LoVo (cell line): ENCODE measurements at regions not wholly inside any gene's neighbourhood (a gene's known extent, or its start where the extent isn't known, plus 50 kb on each side); places are given as distances from the start of the nearest gene placed in this dataset.
"Not testable (repeated sequence)": the region's sequence is repeated elsewhere in the genome, so short reads cannot be mapped to it uniquely, and the experiment has no call there.

Source experiments
- DNase-seq: peaks from one replicate; pipeline ENCODE4 v3.0.0-alpha.2; 2016; ENCODE audit warnings: low spot score

GRCh38 chr2:128598260-128598659 lies 279.6 kb upstream of the HS6ST1 start:
- not testable (repeated sequence) for DNase-seq

GRCh38 chr2:128598862-128599441 lies 280.3 kb upstream of the HS6ST1 start:
- DNase-seq: no peak

- no peak for DNase-seq
These were observed 281.0 kb upstream of the HS6ST1 start for GRCh38 chr2:128599700-128600099.

GRCh38 chr2:128600581-128601297 lies 282.1 kb upstream of the HS6ST1 start:
- no peak for DNase-seq

- DNase-seq: no peak
These were observed 282.8 kb upstream of the HS6ST1 start for GRCh38 chr2:128601298-128602037.

DNA sequence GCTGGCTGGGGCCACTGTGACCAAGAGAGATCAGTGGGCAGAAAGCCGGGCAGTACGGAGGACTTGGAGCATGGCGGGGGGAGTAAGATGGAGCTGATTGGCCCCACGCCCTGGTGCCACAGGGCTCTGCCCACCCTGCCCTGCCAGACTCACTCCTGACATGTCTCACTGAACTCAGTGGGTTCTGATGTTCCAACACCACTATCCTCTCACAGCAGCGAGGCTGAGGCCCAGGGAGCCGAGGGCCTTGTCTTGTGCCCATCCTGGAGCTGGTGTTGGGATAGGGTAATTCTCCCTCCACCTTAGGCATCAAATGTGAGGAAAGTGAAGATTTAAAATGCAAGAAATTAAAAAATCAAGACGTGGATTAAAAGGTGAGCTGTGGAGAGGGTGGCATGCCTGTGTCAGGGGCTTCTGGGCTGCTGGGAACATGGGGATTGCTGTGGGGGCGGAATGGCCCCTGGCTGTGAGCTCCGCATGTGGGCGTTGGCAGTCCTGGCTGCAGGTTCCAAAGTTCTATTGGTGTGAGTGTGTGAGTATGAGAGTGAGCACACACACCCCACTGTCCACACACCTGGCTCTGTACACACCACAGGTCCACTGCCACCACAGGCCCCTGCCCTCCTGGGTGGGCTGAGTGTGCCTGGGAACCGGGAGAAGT lies 283.5 kb upstream of the HS6ST1 start:
- no peak for DNase-seq

DNA sequence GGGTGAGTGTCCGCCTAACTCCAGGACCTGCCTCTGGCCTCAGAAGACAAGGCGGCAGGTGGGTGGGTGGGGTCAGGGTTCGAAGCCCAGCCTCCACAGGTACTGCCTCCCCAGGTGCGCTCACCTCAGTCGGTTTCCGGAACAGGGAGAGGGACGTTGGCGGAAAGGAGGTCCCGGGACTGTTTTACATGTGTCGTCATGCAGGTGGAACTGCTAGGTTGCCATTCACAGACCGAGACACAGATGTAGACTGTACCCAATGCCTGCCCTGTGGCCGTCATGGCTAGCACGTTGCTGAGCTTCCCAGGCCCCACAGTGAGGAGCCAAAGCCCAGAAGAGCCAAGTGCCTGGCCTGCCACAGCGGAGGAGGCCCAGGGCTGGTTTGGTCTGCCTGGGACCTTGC lies 284.0 kb upstream of the HS6ST1 start:
- DNase-seq: no peak

DNA sequence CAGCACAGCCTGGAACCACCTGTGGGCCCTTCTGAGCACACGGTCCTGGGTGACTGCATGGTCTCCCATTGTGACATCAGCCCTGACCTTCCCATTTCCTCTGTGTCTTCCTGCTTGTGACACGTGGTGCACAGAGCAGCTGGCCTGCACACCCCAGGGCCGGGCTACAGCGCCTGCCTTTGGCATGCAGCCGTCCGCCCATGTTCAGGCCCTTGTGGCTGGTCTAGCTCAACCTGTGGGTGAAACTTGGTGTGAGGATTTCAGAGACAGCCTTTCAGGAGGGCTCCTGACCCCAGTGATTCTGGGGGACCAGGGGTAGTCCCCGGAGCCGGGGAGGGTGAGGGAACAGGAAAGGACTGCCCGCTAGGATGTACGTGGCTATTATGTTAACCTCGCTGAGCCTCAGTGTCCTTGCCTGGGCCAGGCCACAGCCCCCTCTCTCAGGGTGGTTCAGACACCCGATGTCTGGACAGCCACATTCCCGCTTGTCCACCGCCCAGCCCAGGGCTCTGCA lies 284.8 kb upstream of the HS6ST1 start:
- DNase-seq: no peak

GRCh38 chr2:128604045-128604444 lies 285.4 kb upstream of the HS6ST1 start:
- no peak for DNase-seq

GRCh38 chr2:128604581-128604980 lies 285.9 kb upstream of the HS6ST1 start:
- DNase-seq: not testable (repeated sequence)

- DNase-seq: no peak
These were observed 286.8 kb upstream of the HS6ST1 start for GRCh38 chr2:128605421-128605820.

GRCh38 chr2:128605931-128606330 lies 287.3 kb upstream of the HS6ST1 start:
- DNase-seq: no peak

DNA sequence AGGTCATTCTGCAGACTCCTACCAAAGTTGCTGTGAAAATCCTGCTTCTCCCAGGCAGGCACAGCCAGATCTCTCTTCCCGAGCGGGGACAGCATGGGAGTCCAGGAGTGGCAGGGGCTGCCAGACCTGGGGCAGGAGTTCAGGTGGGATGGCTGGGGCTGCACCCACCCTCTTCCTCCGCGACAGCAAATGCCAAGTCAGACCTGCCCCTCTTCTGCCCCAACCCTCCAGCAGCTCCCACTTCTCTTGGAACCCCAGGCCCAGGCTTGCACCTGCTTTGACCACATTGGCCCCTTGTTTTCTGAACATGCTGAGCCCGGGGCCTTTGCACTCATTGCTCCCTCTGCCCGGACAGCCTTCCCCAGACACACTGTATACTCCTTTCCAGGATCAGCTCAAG lies 288.2 kb upstream of the HS6ST1 start:
- no peak for DNase-seq

GRCh38 chr2:128607440-128607839 lies 288.8 kb upstream of the HS6ST1 start:
- no peak for DNase-seq

DNA sequence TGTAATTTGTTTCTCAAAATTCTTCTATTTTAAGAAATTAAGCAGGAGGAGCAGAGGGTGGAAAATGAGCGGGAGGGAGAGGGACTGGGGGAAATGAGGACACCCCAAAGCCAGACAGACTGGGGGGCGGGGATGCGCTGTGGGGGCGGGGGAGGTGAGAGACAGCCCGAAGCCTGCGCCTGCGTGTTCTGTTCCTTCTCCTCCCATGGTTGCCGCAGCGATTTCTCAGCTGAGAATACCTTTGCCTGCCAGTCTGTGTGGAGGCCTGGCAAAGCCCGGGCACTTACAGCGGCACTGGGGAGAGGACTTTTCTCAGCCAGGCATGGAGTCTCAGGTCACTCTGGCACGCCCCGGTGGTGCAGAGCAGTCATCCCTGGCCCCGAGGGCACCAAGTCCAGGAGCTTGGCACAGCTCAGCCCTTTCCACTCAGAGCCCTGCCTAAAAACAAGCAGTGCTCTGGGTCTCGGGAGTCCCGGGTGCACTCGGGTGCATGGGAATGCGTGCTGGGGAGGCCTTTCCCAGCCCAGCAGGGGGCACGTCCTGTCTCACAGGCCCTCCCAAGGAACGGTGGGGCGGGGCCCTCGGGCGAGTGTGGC lies 289.3 kb upstream of the HS6ST1 start:
- no peak for DNase-seq

GRCh38 chr2:128608921-128609880 lies 290.5 kb upstream of the HS6ST1 start:
- no peak for DNase-seq

DNA sequence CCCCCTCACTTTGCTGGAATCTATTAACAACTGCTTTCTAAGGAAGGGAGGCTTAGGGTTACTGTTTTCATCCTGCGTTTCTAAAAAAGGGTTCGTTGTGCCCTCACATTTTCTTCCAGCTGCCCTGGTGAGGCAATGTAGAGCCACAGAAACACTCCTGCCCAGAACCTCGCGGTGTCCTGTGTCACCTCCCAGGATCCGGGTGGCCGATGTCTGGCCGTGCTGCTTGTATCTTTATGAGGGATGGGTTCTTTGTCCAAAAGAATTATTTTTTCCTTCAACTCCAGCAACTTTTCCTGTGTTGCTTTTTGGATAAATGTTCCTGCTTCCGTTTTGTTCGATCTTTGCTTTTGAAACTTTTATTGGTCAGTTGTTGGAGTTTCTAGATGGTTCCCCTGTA lies 291.8 kb upstream of the HS6ST1 start:
- DNase-seq: no peak

DNA sequence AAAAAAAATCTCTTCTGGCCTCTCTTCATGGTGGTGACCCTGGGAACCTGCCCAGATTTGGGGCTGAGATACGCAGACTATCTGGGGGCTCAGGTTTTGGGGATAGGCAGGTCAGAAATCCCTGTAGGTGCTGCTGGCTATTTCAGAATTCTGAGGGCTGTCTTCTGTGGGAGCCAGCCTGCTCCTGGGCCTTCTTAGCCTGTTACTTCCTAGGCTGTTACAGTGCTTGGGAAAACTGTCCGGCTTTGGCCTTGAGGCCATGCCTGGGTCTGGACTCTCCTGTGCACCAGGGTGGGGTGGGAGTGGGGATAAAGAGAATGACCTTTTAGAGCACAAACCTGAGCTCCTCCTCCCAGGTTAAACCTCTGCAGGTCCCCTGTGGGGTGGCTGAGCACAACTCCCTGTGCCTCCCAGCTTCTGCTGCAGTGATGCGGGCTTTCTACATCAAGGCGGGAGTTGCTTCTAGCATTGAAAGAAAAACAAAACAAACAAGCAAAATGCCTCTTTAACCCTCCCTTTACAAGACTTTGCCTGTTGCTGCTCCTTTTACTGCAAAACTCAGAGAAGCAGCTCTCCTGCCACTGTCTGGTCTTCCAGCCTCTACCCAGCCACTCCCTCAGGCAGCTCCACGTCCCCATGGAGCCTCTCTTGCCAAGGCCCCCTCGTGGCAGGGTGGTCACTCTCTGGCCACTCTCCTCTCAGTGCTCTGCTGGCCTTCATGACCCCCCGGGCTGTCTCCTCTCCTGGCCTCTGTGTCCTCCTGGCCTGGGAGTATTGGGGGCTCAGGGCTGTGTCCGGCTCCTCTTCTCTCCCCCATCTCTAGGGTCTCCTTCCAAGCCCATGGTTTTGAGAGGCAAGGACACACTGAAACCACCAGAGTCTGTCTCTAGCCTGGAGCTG lies 293.0 kb upstream of the HS6ST1 start:
- no peak for DNase-seq

- no peak for DNase-seq
These were observed 294.0 kb upstream of the HS6ST1 start for GRCh38 chr2:128612628-128613027.

GRCh38 chr2:128613351-128613750 lies 294.7 kb upstream of the HS6ST1 start:
- DNase-seq: no peak
